ENCODE measurements at regions not wholly inside any gene's neighbourhood (a gene's known extent, or its start where the extent isn't known, plus 50 kb on each side); places are given as distances from the start of the nearest gene placed in this dataset.

DNA sequence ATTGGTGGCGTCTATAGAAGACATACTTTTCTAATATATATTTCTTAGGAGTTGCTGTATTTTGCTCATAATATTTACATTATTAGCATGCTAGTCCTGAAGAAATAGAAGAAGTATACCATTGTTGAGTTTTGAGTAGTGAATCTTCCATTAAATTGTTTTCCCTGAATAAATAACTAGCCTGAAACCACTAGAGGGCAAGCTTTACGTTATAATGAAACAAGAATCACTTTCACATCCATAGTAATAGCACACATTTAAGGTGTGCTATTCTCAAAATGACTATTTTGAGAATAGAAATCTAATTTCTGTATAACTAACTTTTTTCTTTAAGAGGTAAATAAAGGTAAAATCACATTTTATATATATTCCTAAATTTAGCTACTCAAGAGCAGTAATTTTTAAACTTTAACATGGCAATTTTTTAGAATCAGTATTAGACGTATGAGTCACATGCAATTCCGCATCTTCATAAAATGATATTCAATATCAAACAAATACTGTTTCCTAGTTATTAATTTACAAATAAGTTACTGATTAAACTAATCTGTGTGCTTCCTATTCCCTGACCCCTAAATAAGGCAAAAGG is 213.2 kb upstream of the MANEA start:
- no peak for DNase-seq

DNA sequence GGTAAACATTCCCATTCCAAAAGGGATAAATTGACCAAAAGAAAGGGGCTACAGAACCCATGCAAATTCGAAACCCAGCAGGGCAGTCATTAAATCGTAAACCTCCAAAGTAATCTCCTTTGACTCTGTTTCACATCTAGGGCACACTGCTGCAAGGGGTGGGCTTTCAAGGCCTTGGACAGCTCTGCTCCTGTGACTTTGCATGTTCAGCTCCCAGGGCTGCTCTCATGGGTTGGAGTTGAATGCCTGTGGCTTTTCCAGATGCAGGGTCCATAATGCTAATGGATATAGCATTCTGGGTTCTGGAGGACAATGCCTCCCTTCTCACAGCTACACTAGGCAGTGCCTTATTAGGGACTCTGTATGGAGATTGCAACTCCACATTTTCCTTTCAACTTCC is 211.9 kb upstream of the MANEA start:
- DNase-seq: no peak

DNA sequence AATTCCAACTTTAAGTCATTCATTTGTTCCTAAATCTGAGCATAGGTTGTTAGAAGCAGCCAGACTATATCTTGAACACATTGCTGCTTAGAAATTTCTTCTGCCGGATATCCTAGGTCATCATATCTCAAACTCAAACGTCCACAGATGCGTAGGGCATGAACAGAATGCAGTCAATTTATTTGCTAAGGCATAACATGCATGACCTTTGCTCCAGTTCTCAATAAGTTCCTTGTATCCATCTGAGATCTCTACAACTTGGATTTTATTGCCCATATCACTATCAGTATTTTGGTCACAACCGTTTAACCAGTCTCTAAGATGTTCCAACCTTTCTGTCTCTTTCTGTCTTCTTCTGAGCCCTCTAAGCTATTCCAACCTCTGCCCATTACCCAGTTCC is 210.9 kb upstream of the MANEA start:
- no peak for DNase-seq

DNA sequence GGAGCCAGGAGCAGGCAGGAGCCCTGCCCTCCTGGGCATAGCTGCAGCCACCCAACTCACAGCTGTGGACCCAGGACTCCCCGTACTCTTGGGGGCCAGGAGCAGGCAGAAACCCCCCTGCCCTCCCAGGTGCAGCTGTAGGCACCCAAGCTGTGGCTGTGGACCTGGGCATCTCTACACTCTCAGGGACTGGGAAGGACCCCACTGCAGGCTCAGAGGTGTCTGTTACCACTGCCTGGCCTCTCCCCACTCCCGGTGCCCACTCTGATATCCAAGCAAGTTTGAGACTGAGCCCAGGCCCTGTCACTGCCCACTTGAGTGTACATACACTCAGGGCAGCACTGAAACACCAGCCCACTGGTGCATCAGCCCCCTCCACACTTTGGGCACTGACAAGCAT is 193.5 kb upstream of the MANEA start:
- no peak for DNase-seq

DNA sequence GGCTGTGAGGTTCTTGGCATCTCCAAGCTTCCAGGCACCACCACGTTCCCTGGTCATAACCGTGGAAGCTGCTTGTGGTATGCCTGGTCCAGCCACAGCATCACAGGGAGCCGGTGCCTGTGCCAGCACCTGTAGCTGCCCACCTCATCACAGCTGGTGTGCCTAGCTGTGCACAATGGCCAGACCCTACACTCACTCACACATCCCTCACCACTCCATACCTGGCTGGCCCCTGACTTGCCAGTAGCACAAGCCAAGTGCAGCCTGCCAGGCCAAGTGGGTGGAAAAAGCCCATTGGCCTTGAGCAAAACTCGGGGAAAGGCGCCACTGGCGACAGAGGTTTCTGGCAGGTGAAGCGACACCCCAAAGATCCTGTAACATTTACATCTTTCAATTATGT is 192.3 kb upstream of the MANEA start:
- no peak for DNase-seq

DNA sequence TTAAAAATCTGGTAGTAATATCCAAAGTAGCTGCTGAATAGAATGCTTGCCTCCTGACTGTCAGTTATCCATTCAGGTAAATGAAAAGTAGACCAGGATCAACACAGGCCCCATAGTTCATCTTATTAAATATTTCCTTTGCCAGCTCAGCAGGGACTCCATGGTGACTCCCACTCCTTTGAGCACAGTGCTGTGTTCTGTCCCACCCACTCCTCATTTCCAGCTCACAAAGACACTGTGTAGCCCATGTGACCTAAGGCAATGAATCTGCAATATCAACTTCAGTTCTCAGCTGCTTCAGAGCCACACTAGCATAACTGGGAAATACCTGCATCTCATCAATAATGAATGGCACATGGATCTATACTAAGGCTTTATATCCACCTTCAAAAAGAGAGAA is 189.5 kb upstream of the MANEA start:
- no peak for DNase-seq

DNA sequence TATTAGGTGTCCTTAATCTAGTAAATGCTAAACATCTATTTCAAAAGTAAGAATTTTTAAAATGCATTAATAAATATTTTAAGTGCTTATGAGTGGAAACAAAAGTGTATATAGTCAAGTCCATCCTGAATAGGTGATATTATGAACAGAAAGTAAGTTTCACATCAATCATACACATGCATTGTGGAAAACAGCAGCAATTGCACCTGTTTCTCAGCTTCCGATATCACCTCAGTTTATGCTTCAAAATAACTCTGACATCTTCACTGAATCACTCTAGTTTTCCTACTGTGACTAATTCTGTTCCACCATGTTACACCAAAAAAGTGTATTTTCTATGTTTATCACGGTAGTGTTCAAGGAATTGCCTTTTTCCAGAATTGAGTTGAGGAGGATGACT is 172.6 kb upstream of the MANEA start:
- no peak for DNase-seq

DNA sequence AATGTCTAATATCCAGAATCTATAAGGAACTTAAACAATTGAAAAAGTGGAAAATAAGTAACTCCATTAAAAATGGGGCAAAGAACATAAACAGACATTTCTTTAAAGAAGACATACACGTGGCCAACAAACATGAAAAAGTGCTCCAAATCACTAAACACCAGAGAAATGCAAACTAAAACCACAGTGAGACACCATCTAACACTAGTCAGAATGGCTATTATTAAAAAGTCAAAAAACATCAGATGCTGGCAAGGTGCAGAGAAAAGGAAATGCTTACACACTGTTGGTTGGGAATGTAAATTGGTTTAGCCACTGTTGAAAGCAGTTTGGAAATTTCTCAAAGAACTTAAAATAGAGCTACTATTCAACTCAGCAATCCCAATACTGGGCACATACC is 169.2 kb upstream of the MANEA start:
- DNase-seq: no peak

DNA sequence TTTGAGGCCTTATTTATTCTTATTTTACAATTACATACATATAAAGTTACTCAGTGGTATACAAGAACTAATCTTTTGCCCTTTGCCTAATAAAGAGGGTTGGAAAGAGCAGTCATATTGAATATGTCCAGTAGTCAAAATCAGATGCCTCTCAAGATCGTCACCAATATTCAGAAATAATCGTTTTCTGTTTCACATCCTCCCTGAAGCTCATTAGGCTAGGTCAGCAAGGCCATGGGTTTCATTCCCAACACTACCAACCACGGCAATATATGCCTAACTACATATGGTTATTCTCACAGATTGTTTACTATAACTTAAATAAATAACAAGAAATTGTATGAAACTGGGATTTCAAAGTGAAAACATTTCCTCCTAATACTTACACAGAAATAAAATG is 167.2 kb upstream of the MANEA start:
- DNase-seq: no peak

DNA sequence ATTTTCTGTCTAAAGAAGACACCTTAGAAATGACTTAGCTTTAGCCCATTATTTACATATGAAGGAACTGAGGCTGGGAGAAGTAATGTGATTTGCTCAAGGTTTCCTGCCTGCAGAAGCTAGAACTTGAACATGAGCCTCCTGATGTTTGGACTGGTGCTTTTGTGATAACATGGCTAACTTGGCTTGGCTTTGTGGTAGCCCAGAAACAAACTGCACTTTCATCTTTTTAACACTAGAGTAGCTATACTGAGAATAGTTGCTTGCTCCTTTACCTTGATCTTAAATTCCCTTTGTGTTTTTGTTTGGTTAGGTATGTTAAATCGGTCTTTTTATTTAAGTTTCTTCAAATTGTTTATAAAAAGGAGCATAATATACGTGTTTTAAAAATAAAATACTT is 163.5 kb upstream of the MANEA start:
- DNase-seq: no peak

DNA sequence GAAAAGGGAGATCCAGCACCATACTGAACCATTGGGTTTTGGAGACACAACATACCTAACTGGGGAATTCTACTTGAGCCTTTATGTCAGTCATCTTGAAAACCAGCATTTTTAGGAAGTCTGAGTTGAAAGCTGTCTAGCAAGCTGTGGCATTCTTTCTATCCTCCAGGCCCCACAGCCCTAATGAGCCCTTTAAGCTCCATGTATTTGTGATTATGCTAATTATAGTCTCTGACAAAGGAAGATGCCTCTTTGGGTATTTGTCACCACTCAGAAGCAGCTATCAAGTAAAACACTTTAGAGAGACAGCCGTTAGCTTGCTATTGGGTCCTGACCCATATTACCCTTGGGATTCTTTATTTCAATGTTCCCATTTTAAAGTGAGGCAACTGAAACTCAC is 159.5 kb upstream of the MANEA start:
- DNase-seq: no peak

DNA sequence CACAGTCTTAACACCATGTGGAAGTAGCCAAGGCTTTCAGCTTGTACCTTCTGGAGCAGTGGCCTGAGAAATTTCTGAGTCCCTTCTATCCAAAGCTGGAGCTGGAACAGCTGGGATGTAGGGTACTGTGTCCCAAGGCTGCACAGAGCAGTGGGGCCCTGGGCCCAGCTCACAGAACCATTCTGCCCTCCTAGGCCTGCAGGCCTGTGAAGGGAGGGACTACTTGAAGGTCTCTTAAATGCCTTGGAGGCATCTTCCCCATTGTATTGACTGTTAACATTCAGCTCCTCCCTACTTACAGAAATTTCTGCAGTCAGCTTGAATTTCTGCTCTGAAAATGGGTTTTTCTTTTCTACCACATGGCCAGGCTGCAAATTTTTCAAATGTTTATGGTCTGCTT is 156.5 kb upstream of the MANEA start:
- DNase-seq: no peak

DNA sequence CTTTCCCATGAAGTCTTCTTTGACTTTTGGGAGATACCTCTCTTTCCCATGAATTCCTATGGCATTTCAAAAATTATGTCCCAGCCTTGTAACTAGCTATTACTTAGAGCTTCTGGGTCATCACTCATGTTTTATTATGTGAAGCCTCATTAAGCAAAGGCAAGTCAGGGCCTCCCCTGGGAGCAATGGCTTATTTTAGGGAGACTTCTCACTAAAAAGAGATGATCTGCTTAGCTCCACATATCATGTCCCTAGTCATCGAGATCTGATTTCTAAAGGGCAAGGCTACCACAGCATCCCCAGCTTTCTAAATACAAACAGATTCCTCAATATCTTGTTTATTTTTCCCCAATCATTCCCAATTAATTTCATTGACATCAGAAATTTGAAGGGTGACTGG is 154.0 kb upstream of the MANEA start:
- DNase-seq: no peak

DNA sequence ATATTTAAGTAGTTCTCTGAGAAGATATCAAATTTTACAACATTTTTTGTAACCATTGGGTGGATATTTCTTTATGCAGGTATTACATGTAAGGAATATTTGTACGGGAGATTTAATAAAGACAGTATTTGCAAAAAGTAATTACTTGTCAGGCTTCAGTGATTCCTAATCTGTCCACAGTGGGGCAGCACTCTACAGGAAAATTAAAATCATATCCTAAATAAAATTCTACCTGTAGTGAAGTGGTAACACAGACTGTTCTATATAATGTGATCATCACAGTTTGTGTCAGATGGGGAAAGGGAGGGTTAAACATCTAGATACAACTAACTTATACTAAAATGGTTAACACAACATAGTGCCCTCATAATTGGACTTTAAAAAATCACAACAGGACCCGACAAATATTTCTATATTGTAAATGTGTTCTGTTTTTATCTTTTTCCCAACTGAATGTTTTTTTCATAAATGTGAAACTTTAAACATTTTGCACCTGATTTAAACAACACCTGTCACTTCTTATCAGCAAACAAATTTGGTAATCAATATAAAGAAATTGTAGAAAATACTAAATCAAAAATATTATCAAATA is 145.6 kb upstream of the MANEA start:
- DNase-seq: peak; percentile 19

DNA sequence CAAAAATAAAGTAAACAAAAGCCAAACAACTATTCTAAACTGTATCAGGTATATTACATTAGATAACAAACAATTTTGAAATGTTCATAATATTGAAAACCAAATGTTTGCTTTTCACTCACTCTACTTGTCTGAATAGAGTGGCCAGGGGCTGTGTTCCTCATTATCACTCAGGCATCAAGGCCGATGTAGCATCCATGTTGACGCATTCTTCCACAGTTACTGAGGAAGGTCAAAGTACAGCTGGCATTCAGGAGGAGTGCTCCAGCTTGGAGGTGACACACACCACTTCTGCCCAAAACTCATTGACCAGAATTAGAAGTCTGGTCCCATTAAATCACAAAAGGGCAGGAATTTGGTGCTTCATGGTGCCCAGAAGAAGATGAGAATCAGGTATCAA is 137.6 kb upstream of the MANEA start:
- DNase-seq: no peak

DNA sequence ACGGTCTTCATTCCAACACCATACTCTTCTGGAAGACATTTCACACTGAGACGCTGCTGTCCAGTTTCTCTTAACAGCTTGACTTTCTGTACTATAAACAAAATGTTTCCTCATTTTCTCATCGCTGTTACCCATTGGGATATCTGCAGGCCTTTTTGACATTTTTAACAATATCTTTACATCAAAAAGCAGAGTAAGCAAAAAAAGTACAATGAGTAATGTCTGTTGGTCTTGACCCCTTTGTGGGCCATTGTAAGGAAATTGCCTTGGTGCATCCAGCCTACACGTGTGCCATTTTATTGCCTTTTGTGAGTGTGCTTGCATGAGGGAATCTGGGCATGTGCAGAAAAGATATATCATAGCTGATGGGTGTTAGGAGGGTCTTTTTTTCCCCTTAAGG is 129.1 kb upstream of the MANEA start:
- no peak for DNase-seq

DNA sequence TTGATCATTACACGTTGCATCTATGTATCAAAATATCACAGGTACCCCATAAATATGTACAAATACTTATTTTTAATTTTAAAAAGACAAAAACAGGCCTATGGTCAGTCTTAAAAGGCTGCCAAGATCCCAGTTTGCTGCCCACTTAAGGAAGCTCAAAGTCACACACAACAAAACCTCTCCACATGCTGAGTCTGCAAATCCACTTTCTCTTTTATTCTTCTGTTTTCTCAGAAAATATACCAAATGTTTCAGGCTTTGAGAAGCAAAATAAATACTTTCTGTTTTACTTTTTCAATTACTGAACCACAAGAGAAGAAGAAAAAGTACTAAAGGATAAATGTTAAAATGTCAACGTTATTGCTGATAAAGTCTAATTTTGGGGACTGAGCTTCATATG is 107.8 kb upstream of the MANEA start:
- no peak for DNase-seq

DNA sequence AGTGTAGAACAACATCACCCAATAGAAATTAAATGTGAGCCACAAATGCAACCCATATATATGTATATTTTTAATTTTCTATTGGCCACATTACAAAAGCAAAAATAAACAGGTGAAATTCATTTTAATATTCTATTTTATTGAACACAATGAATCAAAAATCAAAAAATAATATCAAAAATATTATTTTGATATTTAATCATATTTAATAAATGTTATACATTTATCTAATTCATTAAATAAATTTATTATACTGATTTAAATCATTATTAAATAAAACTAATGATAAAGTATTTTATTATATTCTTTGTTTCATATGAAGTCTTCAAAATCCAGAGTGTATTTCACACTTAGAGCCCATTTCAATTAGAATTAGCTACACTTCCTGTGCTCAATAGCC is 98.4 kb upstream of the MANEA start:
- no peak for DNase-seq

DNA sequence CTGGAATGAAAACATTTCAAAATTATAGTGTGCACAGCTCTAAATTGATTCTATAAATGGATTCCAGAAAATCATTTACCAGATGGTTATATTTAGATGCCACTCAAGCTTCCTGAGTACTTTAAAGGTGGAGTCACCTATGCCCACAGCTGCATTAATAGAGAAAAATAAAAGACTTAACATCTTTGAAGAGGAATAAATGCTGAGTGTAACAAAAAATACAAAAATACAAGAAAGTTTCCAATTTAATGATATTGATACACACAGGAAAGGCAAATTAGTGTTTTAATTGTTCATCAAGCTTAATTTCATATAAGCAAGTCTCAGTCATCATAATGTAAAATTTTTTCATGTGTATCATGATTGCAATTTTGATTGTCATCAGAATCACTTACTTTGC is 89.5 kb upstream of the MANEA start:
- DNase-seq: no peak

DNA sequence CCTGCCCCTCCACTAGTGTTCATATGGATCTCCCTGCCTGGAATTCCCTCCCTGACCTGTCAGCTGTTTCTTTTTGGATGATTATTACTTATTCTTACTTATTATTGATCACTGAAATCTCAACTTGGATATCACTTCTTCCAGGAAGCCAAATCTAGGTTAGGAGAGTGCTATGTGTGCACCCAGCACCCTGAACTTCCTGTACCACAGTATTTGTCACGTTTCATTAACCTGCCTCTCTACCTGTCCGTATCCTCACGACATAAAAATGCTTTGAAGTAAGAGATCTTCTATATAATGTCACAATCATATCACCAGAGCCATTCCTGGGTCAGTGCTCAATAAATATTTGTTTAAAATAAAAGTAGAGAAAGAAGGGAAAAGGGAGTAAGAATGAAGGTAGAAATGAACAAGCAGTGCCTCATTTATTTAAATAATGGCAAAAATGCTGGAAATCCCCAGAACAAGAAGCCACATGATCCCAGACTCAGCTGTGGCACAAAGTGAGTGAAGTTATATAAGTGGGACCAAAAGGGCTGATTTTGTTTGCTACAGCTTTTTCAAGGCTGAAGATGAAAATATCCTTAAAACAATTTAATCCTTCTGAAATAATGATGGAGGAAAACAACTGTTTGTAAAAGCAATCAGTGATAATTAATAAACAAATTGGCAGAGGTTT is 88.0 kb upstream of the MANEA start:
- no peak for DNase-seq

DNA sequence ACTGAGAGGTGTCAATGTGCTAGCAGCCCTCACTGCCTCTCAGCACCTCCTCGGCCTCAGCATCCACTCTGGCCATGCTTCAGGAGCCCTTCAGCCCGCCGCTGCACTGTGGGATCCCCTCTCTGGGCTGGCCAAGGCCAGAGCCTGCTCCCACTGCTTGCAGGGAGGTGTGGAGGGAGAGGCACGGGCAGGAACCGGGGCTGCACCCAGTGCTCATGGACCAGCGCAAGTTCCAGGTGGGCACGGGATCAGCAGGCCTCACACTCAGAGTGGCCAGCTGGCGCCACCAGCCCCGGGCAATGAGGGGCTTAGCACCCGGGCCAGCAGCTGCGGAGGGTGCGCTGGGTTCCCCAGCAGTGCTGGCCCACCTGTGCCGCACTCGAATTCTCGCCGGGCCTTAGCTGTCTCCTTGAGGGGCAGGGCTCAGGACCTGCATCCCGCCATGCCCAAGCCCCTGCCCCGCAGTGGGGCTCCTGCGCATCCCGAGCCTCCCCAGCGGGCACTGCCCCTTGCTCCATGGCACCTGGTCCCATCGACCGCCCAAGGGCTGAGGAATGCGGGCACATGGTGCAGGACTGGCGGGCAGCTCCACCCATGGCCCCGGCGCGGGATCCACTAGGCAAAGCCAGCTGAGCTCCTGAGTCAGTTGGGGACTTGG is 80.4 kb upstream of the MANEA start:
- no peak for DNase-seq

DNA sequence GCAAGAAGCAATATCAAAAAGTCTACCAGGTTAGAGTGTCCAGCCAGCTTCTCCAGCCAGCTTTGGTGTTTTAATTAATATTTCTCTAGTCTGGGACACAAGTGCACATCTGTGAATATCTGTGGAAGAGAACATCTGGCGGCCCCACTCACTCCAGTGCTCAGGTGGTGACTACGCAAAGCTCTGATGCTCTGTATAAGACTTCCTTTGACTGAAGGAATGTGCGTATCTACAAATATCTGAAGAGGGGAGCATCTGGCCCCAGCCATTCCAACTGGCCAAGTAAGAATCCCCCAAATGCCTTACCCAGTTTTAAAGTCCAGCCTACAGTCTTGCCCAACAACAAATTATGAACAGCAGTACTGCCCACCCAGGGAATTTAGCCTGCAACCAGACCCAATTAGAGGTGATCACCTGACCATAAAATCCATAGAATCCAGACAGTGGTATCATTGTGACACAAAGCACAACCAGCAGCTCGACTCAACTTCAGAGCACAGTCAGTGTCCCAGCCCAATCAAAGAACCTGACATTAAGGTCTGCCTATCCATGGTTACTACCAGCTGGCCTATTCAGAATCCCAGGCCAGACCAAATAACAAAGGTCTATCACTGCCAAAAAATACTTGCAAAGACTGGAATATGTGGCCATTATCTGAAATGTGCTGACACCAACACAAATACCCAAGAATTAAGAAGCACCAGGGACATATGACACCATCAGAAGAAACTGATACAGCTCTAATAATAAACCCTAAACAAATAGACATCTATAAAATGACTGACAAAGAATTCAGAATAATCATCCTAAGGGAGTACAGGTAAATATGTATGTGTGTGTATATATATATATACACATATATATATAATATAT is 76.1 kb upstream of the MANEA start:
- no peak for DNase-seq

DNA sequence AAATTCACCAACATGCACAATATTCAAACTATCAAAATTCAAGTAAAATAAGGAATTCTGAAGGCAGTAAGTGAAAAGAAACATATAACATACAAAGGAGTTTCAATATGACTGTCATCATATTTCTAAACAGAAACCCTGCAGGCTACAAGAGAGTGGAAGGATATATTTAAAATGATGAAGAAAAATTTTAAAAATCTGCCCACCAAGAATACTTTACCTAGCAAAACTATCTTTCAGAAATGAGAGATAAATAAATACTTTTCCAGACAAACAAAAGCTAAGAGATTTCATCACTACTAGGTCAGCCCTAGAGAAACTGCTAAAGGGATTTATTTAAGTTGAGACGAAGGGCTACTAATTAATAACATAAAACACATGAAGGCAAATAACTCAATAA is 73.8 kb upstream of the MANEA start:
- DNase-seq: no peak

Data from activated naive CD4-positive, alpha-beta T cell treated with anti-CD3 and anti-CD28 coated beads, Interleukin-2, amount 50 U/mL, for 16 hours (primary cell).